ENCODE measurements at regions not wholly inside any gene's neighbourhood (a gene's known extent, or its start where the extent isn't known, plus 50 kb on each side); places are given as distances from the start of the nearest gene placed in this dataset.

- TF ChIP-seq, protein P1, sequence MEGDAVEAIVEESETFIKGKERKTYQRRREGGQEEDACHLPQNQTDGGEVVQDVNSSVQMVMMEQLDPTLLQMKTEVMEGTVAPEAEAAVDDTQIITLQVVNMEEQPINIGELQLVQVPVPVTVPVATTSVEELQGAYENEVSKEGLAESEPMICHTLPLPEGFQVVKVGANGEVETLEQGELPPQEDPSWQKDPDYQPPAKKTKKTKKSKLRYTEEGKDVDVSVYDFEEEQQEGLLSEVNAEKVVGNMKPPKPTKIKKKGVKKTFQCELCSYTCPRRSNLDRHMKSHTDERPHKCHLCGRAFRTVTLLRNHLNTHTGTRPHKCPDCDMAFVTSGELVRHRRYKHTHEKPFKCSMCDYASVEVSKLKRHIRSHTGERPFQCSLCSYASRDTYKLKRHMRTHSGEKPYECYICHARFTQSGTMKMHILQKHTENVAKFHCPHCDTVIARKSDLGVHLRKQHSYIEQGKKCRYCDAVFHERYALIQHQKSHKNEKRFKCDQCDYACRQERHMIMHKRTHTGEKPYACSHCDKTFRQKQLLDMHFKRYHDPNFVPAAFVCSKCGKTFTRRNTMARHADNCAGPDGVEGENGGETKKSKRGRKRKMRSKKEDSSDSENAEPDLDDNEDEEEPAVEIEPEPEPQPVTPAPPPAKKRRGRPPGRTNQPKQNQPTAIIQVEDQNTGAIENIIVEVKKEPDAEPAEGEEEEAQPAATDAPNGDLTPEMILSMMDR (IDR thresholded peaks at IDR 0.05): no peak
- TF ChIP-seq EZH2phosphoT487 (IDR thresholded peaks at IDR 0.05): no peak
Measured at GRCh38 chr5:58048185-58048925, 411.5 kb downstream of the PLK2 start.
